ENCODE measurements at regions not wholly inside any gene's neighbourhood (a gene's known extent, or its start where the extent isn't known, plus 50 kb on each side); places are given as distances from the start of the nearest gene placed in this dataset.

GRCh38 chr11:112637876-112638275 is 323.3 kb upstream of the NCAM1 start:
- no peaks in the 10 kb centered on the region for H3F3A ChIP-seq (ENCODE audit: control insufficient read depth, insufficient read depth)
- H3K27me3 ChIP-seq (ENCODE audit: control insufficient read depth, low read length): no peaks in the 10 kb centered on the region
- no peaks in the 10 kb centered on the region for H3K36me3 ChIP-seq (ENCODE audit: control insufficient read depth, low read length)
- no peaks in the 10 kb centered on the region for H3K79me2 ChIP-seq (ENCODE audit: control insufficient read depth, low read length)
- H3K27ac ChIP-seq (ENCODE audit: low read depth, low read length): no peak overlapping the region
- TF ChIP-seq, protein P1, sequence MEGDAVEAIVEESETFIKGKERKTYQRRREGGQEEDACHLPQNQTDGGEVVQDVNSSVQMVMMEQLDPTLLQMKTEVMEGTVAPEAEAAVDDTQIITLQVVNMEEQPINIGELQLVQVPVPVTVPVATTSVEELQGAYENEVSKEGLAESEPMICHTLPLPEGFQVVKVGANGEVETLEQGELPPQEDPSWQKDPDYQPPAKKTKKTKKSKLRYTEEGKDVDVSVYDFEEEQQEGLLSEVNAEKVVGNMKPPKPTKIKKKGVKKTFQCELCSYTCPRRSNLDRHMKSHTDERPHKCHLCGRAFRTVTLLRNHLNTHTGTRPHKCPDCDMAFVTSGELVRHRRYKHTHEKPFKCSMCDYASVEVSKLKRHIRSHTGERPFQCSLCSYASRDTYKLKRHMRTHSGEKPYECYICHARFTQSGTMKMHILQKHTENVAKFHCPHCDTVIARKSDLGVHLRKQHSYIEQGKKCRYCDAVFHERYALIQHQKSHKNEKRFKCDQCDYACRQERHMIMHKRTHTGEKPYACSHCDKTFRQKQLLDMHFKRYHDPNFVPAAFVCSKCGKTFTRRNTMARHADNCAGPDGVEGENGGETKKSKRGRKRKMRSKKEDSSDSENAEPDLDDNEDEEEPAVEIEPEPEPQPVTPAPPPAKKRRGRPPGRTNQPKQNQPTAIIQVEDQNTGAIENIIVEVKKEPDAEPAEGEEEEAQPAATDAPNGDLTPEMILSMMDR (IDR thresholded peaks at IDR 0.05; ENCODE audit: low read depth, low read length, poor library complexity, severe bottlenecking): no peak
- no peak for TF ChIP-seq EZH2phosphoT487 (IDR thresholded peaks at IDR 0.05; ENCODE audit: borderline replicate concordance, low read length)
- H3K9me3 ChIP-seq (ENCODE audit: control insufficient read depth, insufficient read depth, low read length): no peaks in the 10 kb centered on the region
- no peak overlapping the region for H3K4me3 ChIP-seq (ENCODE audit: low read length)
- no peaks in the 10 kb centered on the region for H3K9me2 ChIP-seq (replicated peaks; ENCODE audit: control insufficient read depth, low read length)
- no peaks in the 10 kb centered on the region for H3K4me1 ChIP-seq (ENCODE audit: control insufficient read depth, low read length)
- H4K20me1 ChIP-seq (ENCODE audit: control insufficient read depth, insufficient read depth, low read depth, low read length): no peaks in the 10 kb centered on the region
- no peak overlapping the region for H3K4me2 ChIP-seq (ENCODE audit: low read length)

DNA sequence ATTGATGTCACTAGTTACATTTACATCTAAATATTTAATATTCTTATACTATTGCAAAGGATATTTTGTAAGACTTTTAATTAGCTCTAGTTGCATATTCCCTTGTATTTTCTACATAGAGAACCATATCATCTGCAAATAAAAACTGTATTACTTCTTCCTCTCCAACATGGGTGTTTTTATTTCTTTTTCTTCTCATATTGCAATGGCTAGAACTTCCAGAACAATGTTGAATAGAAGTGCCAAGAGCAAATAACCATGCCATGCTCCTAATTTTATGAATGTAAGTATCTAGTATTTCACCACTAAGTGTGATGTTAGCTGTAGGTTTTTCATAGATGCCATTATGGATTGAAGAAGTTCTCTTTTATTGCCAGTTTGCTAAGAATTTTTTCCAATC is 321.8 kb upstream of the NCAM1 start:
- Histone ChIP-seq H3K4me1 (ENCODE audit: control insufficient read depth, low read length) (no peaks in the 10 kb centered on the region), H3K4me2 (ENCODE audit: low read length) (no peak overlapping the region), H3K27me3 (ENCODE audit: control insufficient read depth, low read length) (no peaks in the 10 kb centered on the region), H3K27ac (ENCODE audit: low read depth, low read length) (no peak overlapping the region), H3K9me3 (ENCODE audit: control insufficient read depth, insufficient read depth, low read length) (no peaks in the 10 kb centered on the region), H3K9me2 (replicated peaks; ENCODE audit: control insufficient read depth, low read length) (no peaks in the 10 kb centered on the region), H3F3A (ENCODE audit: control insufficient read depth, insufficient read depth) (no peaks in the 10 kb centered on the region), H3K36me3 (ENCODE audit: control insufficient read depth, low read length) (no peaks in the 10 kb centered on the region), H3K79me2 (ENCODE audit: control insufficient read depth, low read length) (no peaks in the 10 kb centered on the region), H3K4me3 (ENCODE audit: low read length) (no peak overlapping the region), H4K20me1 (ENCODE audit: control insufficient read depth, insufficient read depth, low read depth, low read length) (no peaks in the 10 kb centered on the region)
- TF ChIP-seq EZH2phosphoT487 (IDR thresholded peaks at IDR 0.05; ENCODE audit: borderline replicate concordance, low read length): no peak
- TF ChIP-seq, protein P1 (IDR thresholded peaks at IDR 0.05; ENCODE audit: low read depth, low read length, poor library complexity, severe bottlenecking): no peak

GRCh38 chr11:112643416-112643815 is 317.8 kb upstream of the NCAM1 start:
- Histone ChIP-seq H3K4me1 (ENCODE audit: control insufficient read depth, low read length) (no peaks in the 10 kb centered on the region), H3K36me3 (ENCODE audit: control insufficient read depth, low read length) (no peaks in the 10 kb centered on the region), H3K79me2 (ENCODE audit: control insufficient read depth, low read length) (no peaks in the 10 kb centered on the region), H3F3A (ENCODE audit: control insufficient read depth, insufficient read depth) (no peaks in the 10 kb centered on the region), H3K4me2 (ENCODE audit: low read length) (no peak overlapping the region), H3K4me3 (ENCODE audit: low read length) (no peak overlapping the region), H3K27me3 (ENCODE audit: control insufficient read depth, low read length) (no peaks in the 10 kb centered on the region), H3K9me3 (ENCODE audit: control insufficient read depth, insufficient read depth, low read length) (no peaks in the 10 kb centered on the region), H3K9me2 (replicated peaks; ENCODE audit: control insufficient read depth, low read length) (no peaks in the 10 kb centered on the region), H4K20me1 (ENCODE audit: control insufficient read depth, insufficient read depth, low read depth, low read length) (no peaks in the 10 kb centered on the region), H3K27ac (ENCODE audit: low read depth, low read length) (no peak overlapping the region)
- no peak for TF ChIP-seq EZH2phosphoT487 (IDR thresholded peaks at IDR 0.05; ENCODE audit: borderline replicate concordance, low read length)
- TF ChIP-seq, protein P1 (IDR thresholded peaks at IDR 0.05; ENCODE audit: low read depth, low read length, poor library complexity, severe bottlenecking): no peak

Data from DOHH2 (cell line).